ENCODE measurements at regions not wholly inside any gene's neighbourhood (a gene's known extent, or its start where the extent isn't known, plus 50 kb on each side); places are given as distances from the start of the nearest gene placed in this dataset.

GRCh38 chr4:111393781-111394180, 751.5 kb upstream of the FAM241A start (continued):
- TF ChIP-seq POU5F1 (IDR thresholded peaks at IDR 0.05; ENCODE audit: low read depth, low read length) (no peak), TEAD4 (IDR thresholded peaks at IDR 0.05; ENCODE audit: low read depth, low read length) (no peak), CHD2 (IDR thresholded peaks at IDR 0.05; ENCODE audit: low read length) (no peak), KDM5A (IDR thresholded peaks at IDR 0.05; ENCODE audit: low read length) (no peak), HDAC2 (IDR thresholded peaks at IDR 0.05; ENCODE audit: borderline replicate concordance in 1 of 2, low read depth in 2 of 2, low read length in 2 of 2) (no peak)
